ENCODE measurements at regions not wholly inside any gene's neighbourhood (a gene's known extent, or its start where the extent isn't known, plus 50 kb on each side); places are given as distances from the start of the nearest gene placed in this dataset.

- peaks cover 4 to 6% of the 10 kb centered on the region in 2 donors for H3K9me3 Mint-ChIP-seq
- DNase-seq (ENCODE audit: low spot score in 2 of 2): no peak
- peaks cover 0 to 16% of the 10 kb centered on the region in 2 donors for H3K36me3 Mint-ChIP-seq
- no peak for ATAC-seq
- H3K27ac Mint-ChIP-seq: no peak overlapping the region
Observed at GRCh38 chr9:91477106-91477505, 53.5 kb upstream of the NFIL3 start.

GRCh38 chr9:91474656-91475055, 51.0 kb upstream of the NFIL3 start:
- no peak for ATAC-seq
- peaks cover 0 to 23% of the 10 kb centered on the region in 2 donors for H3K36me3 Mint-ChIP-seq

More at GRCh38 chr9:91474656-91475055, 51.0 kb upstream of the NFIL3 start:
- no peak for DNase-seq (ENCODE audit: low spot score in 2 of 2)
- no peak overlapping the region for H3K27ac Mint-ChIP-seq
- H3K9me3 Mint-ChIP-seq: peaks cover 5 to 6% of the 10 kb centered on the region in 2 donors

Measured in activated naive CD4-positive, alpha-beta T cell treated with anti-CD3 and anti-CD28 coated beads, Interleukin-2, amount 50 U/mL, for 72 hours (primary cell).